ENCODE measurements at regions not wholly inside any gene's neighbourhood (a gene's known extent, or its start where the extent isn't known, plus 50 kb on each side); places are given as distances from the start of the nearest gene placed in this dataset.
"Not testable (repeated sequence)": the region's sequence is repeated elsewhere in the genome, so short reads cannot be mapped to it uniquely, and the experiment has no call there.

GRCh38 chr12:131343436-131343835 is 367.5 kb upstream of the SFSWAP start:
- FAIRE-seq; H3K4me3 ChIP-seq (ENCODE audit: control insufficient read depth in 2 of 3, extremely low read depth in 1 of 3, insufficient read depth in 2 of 3, low read depth in 1 of 3, low read length in 3 of 3); dilution Hi-C loops (cut with MboI; ENCODE audit: extremely low pct_ligation_motif_present, low sequenced_read_pairs); H3K9ac ChIP-seq (ENCODE audit: control insufficient read depth, extremely low read depth, insufficient read depth, low read length); H3K27me3 ChIP-seq (ENCODE audit: control insufficient read depth, extremely low read depth, insufficient read depth, low read length); DNase-seq (ENCODE audit: low read depth, low spot score); H3K9me1 ChIP-seq (ENCODE audit: control insufficient read depth, extremely low read depth, insufficient read depth, low read length); H3K36me3 ChIP-seq (ENCODE audit: control insufficient read depth in 2 of 2, extremely low read depth in 1 of 2, insufficient read depth in 2 of 2, low read length in 2 of 2); H3K79me2 ChIP-seq (ENCODE audit: control insufficient read depth, insufficient read depth, low read length); H3K9me3 ChIP-seq (ENCODE audit: control insufficient read depth, low read depth, low read length); H4K20me1 ChIP-seq (ENCODE audit: control insufficient read depth, extremely low read depth, insufficient read depth, low read length); H3K4me2 ChIP-seq (ENCODE audit: control insufficient read depth, extremely low read depth, insufficient read depth, low read depth, low read length); H3K27ac ChIP-seq (ENCODE audit: control insufficient read depth, insufficient read depth, low read length); H3K4me1 ChIP-seq (ENCODE audit: control insufficient read depth, extremely low read depth, insufficient read depth, low read length); H2AFZ ChIP-seq (ENCODE audit: control insufficient read depth, low read length): not testable (repeated sequence)

- DNase-seq (ENCODE audit: low read depth, low spot score); H3K9me1 ChIP-seq (ENCODE audit: control insufficient read depth, extremely low read depth, insufficient read depth, low read length); FAIRE-seq; H3K9me3 ChIP-seq (ENCODE audit: control insufficient read depth, low read depth, low read length); H3K36me3 ChIP-seq (ENCODE audit: control insufficient read depth in 2 of 2, extremely low read depth in 1 of 2, insufficient read depth in 2 of 2, low read length in 2 of 2); H2AFZ ChIP-seq (ENCODE audit: control insufficient read depth, low read length); H3K9ac ChIP-seq (ENCODE audit: control insufficient read depth, extremely low read depth, insufficient read depth, low read length); H3K27me3 ChIP-seq (ENCODE audit: control insufficient read depth, extremely low read depth, insufficient read depth, low read length); H3K4me3 ChIP-seq (ENCODE audit: control insufficient read depth in 2 of 3, extremely low read depth in 1 of 3, insufficient read depth in 2 of 3, low read depth in 1 of 3, low read length in 3 of 3); dilution Hi-C loops (cut with MboI; ENCODE audit: extremely low pct_ligation_motif_present, low sequenced_read_pairs); H3K4me2 ChIP-seq (ENCODE audit: control insufficient read depth, extremely low read depth, insufficient read depth, low read depth, low read length); H3K79me2 ChIP-seq (ENCODE audit: control insufficient read depth, insufficient read depth, low read length); H3K4me1 ChIP-seq (ENCODE audit: control insufficient read depth, extremely low read depth, insufficient read depth, low read length); H4K20me1 ChIP-seq (ENCODE audit: control insufficient read depth, extremely low read depth, insufficient read depth, low read length); H3K27ac ChIP-seq (ENCODE audit: control insufficient read depth, insufficient read depth, low read length): not testable (repeated sequence)
These were observed 366.0 kb upstream of the SFSWAP start for GRCh38 chr12:131344715-131345520.

- Histone ChIP-seq H3K4me2 (ENCODE audit: control insufficient read depth, extremely low read depth, insufficient read depth, low read depth, low read length) (no peak overlapping the region), H4K20me1 (ENCODE audit: control insufficient read depth, extremely low read depth, insufficient read depth, low read length) (no peaks in the 10 kb centered on the region), H3K27me3 (ENCODE audit: control insufficient read depth, extremely low read depth, insufficient read depth, low read length) (no peaks in the 10 kb centered on the region), H2AFZ (ENCODE audit: control insufficient read depth, low read length) (no peak overlapping the region), H3K36me3 (ENCODE audit: control insufficient read depth in 2 of 2, extremely low read depth in 1 of 2, insufficient read depth in 2 of 2, low read length in 2 of 2) (no peaks in the 10 kb centered on the region), H3K9ac (ENCODE audit: control insufficient read depth, extremely low read depth, insufficient read depth, low read length) (no peak overlapping the region), H3K4me1 (ENCODE audit: control insufficient read depth, extremely low read depth, insufficient read depth, low read length) (no peaks in the 10 kb centered on the region), H3K27ac (ENCODE audit: control insufficient read depth, insufficient read depth, low read length) (no peak overlapping the region), H3K9me3 (ENCODE audit: control insufficient read depth, low read depth, low read length) (peaks cover 6% of the 10 kb centered on the region), H3K79me2 (ENCODE audit: control insufficient read depth, insufficient read depth, low read length) (no peaks in the 10 kb centered on the region), H3K9me1 (ENCODE audit: control insufficient read depth, extremely low read depth, insufficient read depth, low read length) (no peaks in the 10 kb centered on the region), H3K4me3 (ENCODE audit: control insufficient read depth in 2 of 3, extremely low read depth in 1 of 3, insufficient read depth in 2 of 3, low read depth in 1 of 3, low read length in 3 of 3) (no peak overlapping the region)
- FAIRE-seq (no peak), DNase-seq (ENCODE audit: low read depth, low spot score) (no peak)
- dilution Hi-C loops (cut with MboI; ENCODE audit: extremely low pct_ligation_motif_present, low sequenced_read_pairs) = no loop called here
- no peak for TF ChIP-seq EZH2 (IDR thresholded peaks at IDR 0.05; ENCODE audit: low read length)
- no peak for TF ChIP-seq CTCF (optimal IDR thresholded peaks at IDR 0.05 in 1 of 3, IDR thresholded peaks at IDR 0.05 in 1 of 3, conservative IDR thresholded peaks at IDR 0.05 in 1 of 3; ENCODE audit: extremely low read depth in 1 of 3, insufficient read depth in 2 of 3, low read length in 3 of 3)
These were observed 365.1 kb upstream of the SFSWAP start for GRCh38 chr12:131345521-131346436.

Measured in keratinocyte (primary cell).